Calu3 (cell line): ENCODE measurements at regions not wholly inside any gene's neighbourhood (a gene's known extent, or its start where the extent isn't known, plus 50 kb on each side); places are given as distances from the start of the nearest gene placed in this dataset.
"Not testable (repeated sequence)": the region's sequence is repeated elsewhere in the genome, so short reads cannot be mapped to it uniquely, and the experiment has no call there.

ENCODE experiments used
- BruUV-seq: library from RNA; stranded (reverse); fragments of 400-500 nt; replicated peaks from 2 replicates; lab custom pipeline; 2021; lab: Mats Ljungman, UMichigan
- CTCF ChIA-PET: fragments of 300-600 bp; sonication (Branson Sonifier 250); formaldehyde crosslinking; loops from one replicate; lab custom pipeline; 2022; ENCODE audit warnings: antibody characterized with exemption; lab: Charles Lee
- DNase-seq: peaks from one replicate; pipeline ENCODE4 v3.0.0; 2022
- H3K27ac Mint-ChIP-seq: one replicate; pipeline ENCODE4 v1.8.0; 2022; ENCODE audit warnings: mixed read lengths; ENCODE audit not compliant: unreplicated experiment
- H3K27me3 Mint-ChIP-seq: one replicate; pipeline ENCODE4 v1.8.0; 2022; ENCODE audit warnings: mixed read lengths; ENCODE audit not compliant: unreplicated experiment
- H3K36me3 Mint-ChIP-seq: one replicate; pipeline ENCODE4 v1.8.0; 2022; ENCODE audit warnings: mild to moderate bottlenecking, moderate library complexity, mixed read lengths; ENCODE audit not compliant: insufficient read depth, unreplicated experiment
- H3K4me1 Mint-ChIP-seq: one replicate; pipeline ENCODE4 v1.8.0; 2022; ENCODE audit warnings: mild to moderate bottlenecking, low read depth, mixed read lengths; ENCODE audit not compliant: unreplicated experiment
- H3K4me3 Mint-ChIP-seq: one replicate; pipeline ENCODE4 v1.8.0; 2022; ENCODE audit warnings: mild to moderate bottlenecking, low read depth, moderate library complexity, mixed read lengths; ENCODE audit not compliant: unreplicated experiment
- H3K9me3 Mint-ChIP-seq: one replicate; pipeline ENCODE4 v1.8.0; 2022; ENCODE audit warnings: low read depth, mixed read lengths; ENCODE audit not compliant: unreplicated experiment
- intact Hi-C: fragments of 100-400 bp; cut with micrococcal nuclease; formaldehyde crosslinking; loops from one replicate; pipeline ENCODE4 v1.10.0; 2022; ENCODE audit not compliant: unreplicated experiment
- TF ChIP-seq, protein P1 (sequence below): fragments of 200-600 bp; IDR thresholded peaks from one replicate; pipeline ENCODE4 v1.8.0; 2022; ENCODE audit warnings: antibody characterized with exemption; ENCODE audit not compliant: unreplicated experiment

DNA sequence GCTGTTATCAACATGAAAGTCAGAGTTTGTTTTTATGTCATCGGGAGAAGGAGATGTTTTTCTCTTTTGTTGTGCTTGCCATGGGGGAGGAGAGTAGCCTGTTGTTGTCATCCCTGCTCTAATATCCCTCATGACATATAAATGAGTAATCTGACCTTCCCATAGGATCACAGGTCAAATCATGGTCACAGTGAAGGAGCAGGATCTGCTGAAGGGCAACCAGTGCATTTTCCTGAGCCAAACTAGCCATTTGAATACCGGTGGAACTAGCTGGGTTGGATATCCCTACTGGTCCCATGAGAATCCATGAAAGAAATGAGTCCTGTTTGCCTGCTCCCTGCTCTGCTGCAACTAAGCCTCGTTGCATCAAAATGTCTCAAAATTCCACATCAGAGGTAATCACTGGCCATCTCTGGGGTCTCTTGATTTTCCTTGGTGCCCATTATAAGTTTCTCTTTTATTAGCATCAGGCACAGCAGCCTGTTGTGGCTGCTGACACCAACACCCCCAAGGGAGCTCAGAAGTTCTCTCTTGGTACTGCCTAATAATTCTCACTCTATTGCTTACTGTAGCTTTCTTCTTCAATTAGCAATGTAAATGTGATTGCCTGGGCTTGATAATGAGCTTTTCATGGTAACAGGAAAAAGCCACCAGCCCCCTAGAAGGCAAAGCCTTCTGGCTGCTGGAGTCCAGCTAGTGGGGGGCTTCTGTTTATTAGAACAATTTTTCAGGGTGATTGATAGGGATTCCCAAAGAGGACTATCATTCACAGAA lies 211.4 kb upstream of the ERCC4 start:
- Mint-ChIP-seq H3K4me3 (no peak overlapping the region), H3K36me3 (no peaks in the 10 kb centered on the region), H3K9me3 (peaks cover 14% of the 10 kb centered on the region), H3K27me3 (peaks cover 11% of the 10 kb centered on the region), H3K27ac (no peak overlapping the region), H3K4me1 (no peaks in the 10 kb centered on the region)
- no TSS peak for BruUV-seq
- no peak for DNase-seq
- CTCF ChIA-PET = interaction anchor here (0.5 to 0.6 kb wide), 2 partner anchors 340 to 1723 kb away, joined by 3 to 4 read pairs; no protein-coding TSS in a partner anchor
- intact Hi-C loops = no loop called here
- TF ChIP-seq, protein P1, sequence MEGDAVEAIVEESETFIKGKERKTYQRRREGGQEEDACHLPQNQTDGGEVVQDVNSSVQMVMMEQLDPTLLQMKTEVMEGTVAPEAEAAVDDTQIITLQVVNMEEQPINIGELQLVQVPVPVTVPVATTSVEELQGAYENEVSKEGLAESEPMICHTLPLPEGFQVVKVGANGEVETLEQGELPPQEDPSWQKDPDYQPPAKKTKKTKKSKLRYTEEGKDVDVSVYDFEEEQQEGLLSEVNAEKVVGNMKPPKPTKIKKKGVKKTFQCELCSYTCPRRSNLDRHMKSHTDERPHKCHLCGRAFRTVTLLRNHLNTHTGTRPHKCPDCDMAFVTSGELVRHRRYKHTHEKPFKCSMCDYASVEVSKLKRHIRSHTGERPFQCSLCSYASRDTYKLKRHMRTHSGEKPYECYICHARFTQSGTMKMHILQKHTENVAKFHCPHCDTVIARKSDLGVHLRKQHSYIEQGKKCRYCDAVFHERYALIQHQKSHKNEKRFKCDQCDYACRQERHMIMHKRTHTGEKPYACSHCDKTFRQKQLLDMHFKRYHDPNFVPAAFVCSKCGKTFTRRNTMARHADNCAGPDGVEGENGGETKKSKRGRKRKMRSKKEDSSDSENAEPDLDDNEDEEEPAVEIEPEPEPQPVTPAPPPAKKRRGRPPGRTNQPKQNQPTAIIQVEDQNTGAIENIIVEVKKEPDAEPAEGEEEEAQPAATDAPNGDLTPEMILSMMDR = no peak

DNA sequence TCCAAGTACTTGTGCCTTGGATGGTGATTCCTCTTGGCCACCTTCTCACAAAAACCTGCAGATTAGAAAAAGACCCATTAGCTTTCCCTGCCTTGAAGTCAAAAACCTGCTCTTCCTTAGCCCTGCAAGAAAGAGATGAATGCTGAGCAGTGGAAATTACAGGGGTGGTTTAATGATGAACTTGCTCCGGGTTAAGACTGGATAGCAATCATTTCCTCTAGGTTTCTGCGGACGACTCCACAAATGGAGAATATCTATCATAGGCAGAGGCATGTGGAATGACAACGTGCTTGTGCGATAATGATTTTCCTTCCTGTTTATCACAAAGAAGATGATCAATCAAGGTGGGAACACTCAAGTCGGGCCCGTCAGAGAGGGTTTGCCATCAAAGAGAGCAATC lies 201.2 kb upstream of the ERCC4 start:
- Mint-ChIP-seq H3K27ac (no peak overlapping the region), H3K36me3 (no peaks in the 10 kb centered on the region), H3K9me3 (no peaks in the 10 kb centered on the region), H3K27me3 (peaks cover 2% of the 10 kb centered on the region), H3K4me3 (no peak overlapping the region), H3K4me1 (no peaks in the 10 kb centered on the region)
- intact Hi-C loops = no loop called here
- no TSS peak for BruUV-seq
- TF ChIP-seq, protein P1 = no peak
- DNase-seq = no peak
- CTCF ChIA-PET = no interaction called here

DNA sequence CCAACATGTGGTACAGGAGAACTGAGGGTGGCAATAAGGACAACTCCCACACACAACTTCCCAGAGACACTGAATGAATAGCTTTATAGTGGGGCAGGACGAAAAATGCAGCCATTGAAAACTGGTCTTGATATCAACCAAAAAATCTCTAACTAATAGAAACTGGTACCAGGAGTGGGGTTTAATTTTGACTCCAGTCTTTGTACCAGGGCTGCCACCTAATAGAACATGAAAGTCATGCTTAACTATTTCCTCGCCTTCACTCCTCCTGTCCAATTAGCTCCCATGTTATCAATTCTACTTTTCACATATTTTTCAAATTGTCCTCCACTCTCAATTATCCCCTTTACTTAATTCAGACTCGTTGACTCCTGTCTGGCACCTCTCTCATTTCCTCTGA lies 192.0 kb upstream of the ERCC4 start:
- Mint-ChIP-seq H3K27ac (no peak overlapping the region), H3K4me3 (no peak overlapping the region), H3K27me3 (no peaks in the 10 kb centered on the region), H3K9me3 (peaks cover 7% of the 10 kb centered on the region), H3K4me1 (no peaks in the 10 kb centered on the region), H3K36me3 (no peaks in the 10 kb centered on the region)
- intact Hi-C loops = no loop called here
- no TSS peak for BruUV-seq
- DNase-seq = no peak
- TF ChIP-seq, protein P1 = no peak
- CTCF ChIA-PET = no interaction called here

GRCh38 chr16:13733561-13733960 lies 186.4 kb upstream of the ERCC4 start:
- CTCF ChIA-PET = no interaction called here

DNA sequence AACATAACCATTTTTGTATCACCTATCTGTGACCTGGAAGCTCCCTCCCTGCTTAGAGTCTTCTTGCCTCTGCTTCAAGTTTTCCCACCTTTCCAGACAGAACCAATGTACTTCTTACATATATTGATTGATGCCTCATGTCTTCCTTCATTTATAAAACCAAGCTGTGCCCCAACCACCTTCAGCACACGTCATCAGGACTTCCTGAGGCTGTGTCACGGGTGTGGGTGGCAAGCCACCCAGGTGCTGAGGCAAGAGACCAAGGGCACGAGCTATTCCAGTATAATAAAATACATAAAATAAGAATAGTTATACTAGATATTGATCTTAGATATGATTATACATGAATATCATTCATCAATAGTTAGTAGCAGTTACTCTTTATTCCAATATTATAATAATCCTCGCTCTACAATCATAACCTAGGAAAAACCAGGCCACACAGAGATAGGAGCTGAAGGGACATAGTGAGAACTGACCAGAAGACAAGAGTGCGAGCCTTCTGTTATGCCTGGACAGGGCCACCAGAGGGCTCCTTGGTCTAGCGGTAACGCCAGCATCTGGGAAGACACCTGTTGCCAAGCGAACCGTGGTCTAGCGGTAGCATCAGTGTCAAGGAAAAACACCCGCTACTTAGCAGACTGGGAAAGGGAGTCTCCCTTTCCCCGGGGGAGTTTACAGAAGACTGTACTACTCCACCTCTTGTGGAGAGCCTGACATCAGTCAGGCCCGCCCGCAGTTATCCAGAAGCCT lies 180.2 kb upstream of the ERCC4 start:
- intact Hi-C loops, H3K4me3 Mint-ChIP-seq, BruUV-seq, H3K36me3 Mint-ChIP-seq, DNase-seq, H3K9me3 Mint-ChIP-seq, CTCF ChIA-PET, H3K4me1 Mint-ChIP-seq, H3K27me3 Mint-ChIP-seq, H3K27ac Mint-ChIP-seq: not testable (repeated sequence)

More at GRCh38 chr16:13733561-13733960, 186.4 kb upstream of the ERCC4 start:
- H3K27me3 Mint-ChIP-seq = no peaks in the 10 kb centered on the region
- peaks cover 2% of the 10 kb centered on the region for H3K9me3 Mint-ChIP-seq
- no peak overlapping the region for H3K4me3 Mint-ChIP-seq
- no peaks in the 10 kb centered on the region for H3K4me1 Mint-ChIP-seq
- no peaks in the 10 kb centered on the region for H3K36me3 Mint-ChIP-seq
- no TSS peak for BruUV-seq
- TF ChIP-seq, protein P1 = no peak
- H3K27ac Mint-ChIP-seq = no peak overlapping the region
- intact Hi-C loops = no loop called here
- DNase-seq = no peak
